GM18867 (cell line): ENCODE measurements at regions not wholly inside any gene's neighbourhood (a gene's known extent, or its start where the extent isn't known, plus 50 kb on each side); places are given as distances from the start of the nearest gene placed in this dataset.

Experiments used
- ATAC-seq: cut with Tn5 transposase; IDR thresholded peaks from one replicate; pipeline ENCODE4 v1.9.1; 2021; ENCODE audit warnings: mild to moderate bottlenecking, moderate library complexity; ENCODE audit not compliant: unreplicated experiment

- ATAC-seq, result no peak
These were observed 56.4 kb downstream of the CRYGS start for GRCh38 chr3:186487819-186488218.

- ATAC-seq, result no peak
These were observed 57.1 kb downstream of the CRYGS start for GRCh38 chr3:186487037-186487436.

- no peak for ATAC-seq
These were observed 60.4 kb downstream of the CRYGS start for GRCh38 chr3:186483611-186484340.

- no peak for ATAC-seq
These were observed 62.7 kb downstream of the CRYGS start for GRCh38 chr3:186481526-186481925.

GRCh38 chr3:186477876-186478275, 66.3 kb downstream of the CRYGS start:
- no peak for ATAC-seq

- no peak for ATAC-seq
These were observed 67.1 kb downstream of the CRYGS start for GRCh38 chr3:186477033-186477432.

- no peak for ATAC-seq
These were observed 67.6 kb downstream of the CRYGS start for GRCh38 chr3:186476541-186476940.

- no peak for ATAC-seq
These were observed 68.1 kb downstream of the CRYGS start for GRCh38 chr3:186476044-186476468.

- ATAC-seq, result no peak
These were observed 71.0 kb downstream of the CRYGS start for GRCh38 chr3:186473166-186473565.

GRCh38 chr3:186472456-186473008, 71.6 kb downstream of the CRYGS start:
- ATAC-seq, result no peak

GRCh38 chr3:186471771-186472170, 72.4 kb downstream of the CRYGS start:
- no peak for ATAC-seq

GRCh38 chr3:186469525-186469924, 74.7 kb downstream of the CRYGS start:
- ATAC-seq, result no peak

- no peak for ATAC-seq
These were observed 76.2 kb downstream of the CRYGS start for GRCh38 chr3:186467969-186468368.

- ATAC-seq, result no peak
These were observed 77.7 kb downstream of the CRYGS start for GRCh38 chr3:186466391-186466974.

GRCh38 chr3:186465508-186465907, 78.7 kb downstream of the CRYGS start:
- no peak for ATAC-seq

GRCh38 chr3:186464424-186465093, 79.6 kb downstream of the CRYGS start:
- ATAC-seq, result no peak

GRCh38 chr3:186461141-186461540, 83.0 kb downstream of the CRYGS start:
- ATAC-seq, result no peak

- ATAC-seq, result no peak
These were observed 85.1 kb downstream of the CRYGS start for GRCh38 chr3:186459108-186459467.

- no peak for ATAC-seq
These were observed 85.7 kb downstream of the CRYGS start for GRCh38 chr3:186458306-186459107.

GRCh38 chr3:186457236-186457635, 86.9 kb downstream of the CRYGS start:
- ATAC-seq, result no peak

- ATAC-seq, result no peak
These were observed 87.4 kb downstream of the CRYGS start for GRCh38 chr3:186456731-186457191.
